Right lobe of liver (tissue), 6 donors: ENCODE measurements at regions not wholly inside any gene's neighbourhood (a gene's known extent, or its start where the extent isn't known, plus 50 kb on each side); places are given as distances from the start of the nearest gene placed in this dataset.

ENCODE experiments used
- ATAC-seq, 4 donors: fragments of 200-7000 bp; cut with Tn5 transposase; one replicate each; pipeline ENCODE4 v1.9.1; 2020; ENCODE audit warnings: mild to moderate bottlenecking in 4 of 4, moderate library complexity in 4 of 4
- DNase-seq, 3 donors: peaks; one replicate each; pipeline ENCODE4 v3.0.0-alpha.2; 2020
- H3K27ac ChIP-seq, 3 donors: fragments of 200-600 bp; one replicate each; pipeline ENCODE4 v1.8.0; 2022
- H3K27me3 ChIP-seq, 2 donors: fragments of 200-600 bp; one replicate each; pipeline ENCODE4 v1.8.0; 2022
- H3K36me3 ChIP-seq, 4 donors: fragments of 200-600 bp; sonication (generic) in 1 of 4; one replicate each; pipeline versions ENCODE4 v1.5.1 to v1.8.0; 2017 to 2022; ENCODE audit warnings: control low read depth in 1 of 4
- H3K4me1 ChIP-seq, 4 donors: fragments of 200-600 bp; sonication (generic) in 1 of 4; one replicate each; pipeline versions ENCODE4 v1.5.1 to v1.8.0; 2017 to 2022; ENCODE audit warnings: control low read depth in 1 of 4
- H3K4me3 ChIP-seq, 3 donors: fragments of 200-600 bp; one replicate each; pipeline ENCODE4 v1.8.0; 2022
- H3K9me3 ChIP-seq, 4 donors: fragments of 200-600 bp; sonication (generic) in 1 of 4; one replicate each; pipeline versions ENCODE4 v1.5.1 to v1.8.0; 2017 to 2022; ENCODE audit warnings: control low read depth in 1 of 4
- POLR2A ChIP-seq: fragments of 450-650 bp; IDR thresholded peaks from one replicate; pipeline ENCODE4 v1.6.1; 2017; ENCODE audit warnings: antibody characterized with exemption, mild to moderate bottlenecking
- WGBS: methylation state at CpG from one replicate; pipeline ENCODE4 v1.1.6; 2018; ENCODE audit warnings: low coverage, low lambda C conversion rate; ENCODE audit not compliant: insufficient coverage; ENCODE audit errors: missing lambda C conversion rate; 5-methylcytosine and 5-hydroxymethylcytosine counted together
- intact Hi-C, 2 donors: fragments of 100-400 bp; cut with DNase I; formaldehyde crosslinking; loops; one replicate each; pipeline versions ENCODE4 v1.11.2 to v1.14.1; 2022
- TF ChIP-seq, protein P1 (sequence below), 4 donors: fragments of 200-600 bp in 3 of 4; fragments of 450-650 bp in 1 of 4; IDR thresholded peaks; one replicate each; pipeline versions ENCODE4 v1.5.1 to v1.8.0; 2016 to 2022; ENCODE audit warnings: antibody characterized with exemption in 4 of 4, mild to moderate bottlenecking in 2 of 4
- donor health status: DM: no; HTN: yes; CAD: no.
- donor health status: DM: no; HTN: no; CAD: no.
- donor health status: DM: no; HTN: no; CAD: no.
- donor health status: DM: no; HTN: yes; CAD: no.
- donor health status: DM: no; HTN: yes; CAD: no.

- no peaks in the 10 kb centered on the region for H3K27me3 ChIP-seq
- 12% methylated on average over 8 of the region's 36 CpGs for WGBS
- no peaks in the 10 kb centered on the region for H3K9me3 ChIP-seq
- no peak for TF ChIP-seq POLR2A
- TF ChIP-seq, protein P1, sequence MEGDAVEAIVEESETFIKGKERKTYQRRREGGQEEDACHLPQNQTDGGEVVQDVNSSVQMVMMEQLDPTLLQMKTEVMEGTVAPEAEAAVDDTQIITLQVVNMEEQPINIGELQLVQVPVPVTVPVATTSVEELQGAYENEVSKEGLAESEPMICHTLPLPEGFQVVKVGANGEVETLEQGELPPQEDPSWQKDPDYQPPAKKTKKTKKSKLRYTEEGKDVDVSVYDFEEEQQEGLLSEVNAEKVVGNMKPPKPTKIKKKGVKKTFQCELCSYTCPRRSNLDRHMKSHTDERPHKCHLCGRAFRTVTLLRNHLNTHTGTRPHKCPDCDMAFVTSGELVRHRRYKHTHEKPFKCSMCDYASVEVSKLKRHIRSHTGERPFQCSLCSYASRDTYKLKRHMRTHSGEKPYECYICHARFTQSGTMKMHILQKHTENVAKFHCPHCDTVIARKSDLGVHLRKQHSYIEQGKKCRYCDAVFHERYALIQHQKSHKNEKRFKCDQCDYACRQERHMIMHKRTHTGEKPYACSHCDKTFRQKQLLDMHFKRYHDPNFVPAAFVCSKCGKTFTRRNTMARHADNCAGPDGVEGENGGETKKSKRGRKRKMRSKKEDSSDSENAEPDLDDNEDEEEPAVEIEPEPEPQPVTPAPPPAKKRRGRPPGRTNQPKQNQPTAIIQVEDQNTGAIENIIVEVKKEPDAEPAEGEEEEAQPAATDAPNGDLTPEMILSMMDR (IDR thresholded peaks at IDR 0.05), result no peak
- ATAC-seq, result peak; percentile 64 to 78 (median 68)
- H3K4me3 ChIP-seq, result peak overlapping the region in 1 of 3 donors; percentile 2
- H3K4me1 ChIP-seq, result no peaks in the 10 kb centered on the region
- intact Hi-C loops, result loop anchor here in 1 of 2 donors (10.0 kb wide), 1 partner anchor 120 kb away; the partner anchor contains the start of gene CIBAR2
- peak in 2 of 3 donors; percentile 50 to 62 for DNase-seq
- H3K27ac ChIP-seq, result no peak overlapping the region
- no peaks in the 10 kb centered on the region for H3K36me3 ChIP-seq
Measured at GRCh38 chr16:85234310-85235204, 122.3 kb upstream of the CIBAR2 start.

DNA sequence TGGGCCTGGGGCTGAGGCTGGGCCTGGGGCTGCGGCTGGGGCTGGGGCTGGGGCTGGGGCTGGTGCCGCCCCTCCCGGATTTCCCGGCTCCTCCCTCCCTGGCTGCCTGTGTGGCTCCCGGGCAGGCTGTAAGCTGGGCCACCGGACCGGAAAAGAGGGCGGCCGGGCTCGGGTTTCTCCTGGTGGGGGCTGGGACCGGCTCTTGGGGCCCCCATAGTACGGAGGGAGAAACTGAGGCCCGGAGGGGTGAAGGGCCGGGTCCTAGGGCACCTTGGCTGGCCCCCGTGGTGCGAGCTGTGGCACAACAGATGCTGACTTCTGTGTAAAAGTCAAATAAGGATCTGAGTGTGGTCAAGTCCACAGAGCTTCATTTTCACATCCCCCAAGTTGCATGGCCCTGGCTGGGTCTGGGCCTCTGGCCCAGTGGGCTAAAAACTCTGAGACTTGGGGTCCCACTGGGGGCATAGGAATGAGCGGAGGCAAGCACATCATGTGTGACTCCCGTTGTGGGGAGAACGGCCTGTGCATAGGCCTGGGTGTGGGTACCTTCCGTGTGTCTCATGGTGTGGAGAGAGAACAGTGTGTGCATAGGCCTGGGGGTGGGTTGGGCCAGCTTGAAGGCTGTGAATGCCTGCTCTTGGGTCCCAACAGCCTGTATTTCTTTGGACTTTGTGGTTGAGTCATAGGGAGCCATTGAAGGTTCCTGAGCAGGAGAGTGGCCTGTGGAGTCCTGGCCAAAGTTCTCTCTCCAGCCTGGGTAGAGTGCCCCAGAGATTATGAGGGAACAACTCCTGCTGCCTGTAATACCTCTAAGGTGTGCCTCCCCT is 123.9 kb upstream of the CIBAR2 start:
- TF ChIP-seq POLR2A, result no peak
- TF ChIP-seq, protein P1 (IDR thresholded peaks at IDR 0.05), result no peak
- peak in 2 of 3 donors; percentile 61 to 65 for DNase-seq
- Histone ChIP-seq H3K4me3 (peak overlapping the region in 1 of 3 donors; percentile 21), H3K27ac (no peak overlapping the region), H3K27me3 (no peaks in the 10 kb centered on the region), H3K36me3 (no peaks in the 10 kb centered on the region), H3K9me3 (no peaks in the 10 kb centered on the region), H3K4me1 (no peaks in the 10 kb centered on the region)
- ATAC-seq, result peak; percentile 30 to 59 (median 52)
- intact Hi-C loops, result loop anchor here in 1 of 2 donors (10.0 kb wide), 1 partner anchor 121 kb away; the partner anchor contains the start of gene CIBAR2
- WGBS, result 71% methylated on average over 4 of the region's 20 CpGs

DNA sequence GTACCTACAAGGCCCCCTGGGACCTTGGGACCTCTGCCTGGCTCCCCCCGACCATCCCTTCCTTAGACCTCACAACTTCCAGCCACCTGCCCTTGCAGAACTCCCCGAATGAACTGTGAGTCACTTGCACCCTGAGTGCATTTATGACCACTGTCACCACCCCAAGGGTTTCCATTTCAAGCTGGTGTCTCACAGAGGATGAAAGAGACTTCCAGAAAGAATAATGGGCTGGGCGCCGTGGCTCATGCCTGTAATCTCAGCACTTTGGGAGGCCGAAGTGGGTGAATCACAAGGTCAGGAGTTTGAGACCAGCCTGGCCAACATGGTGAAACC is 124.5 kb upstream of the CIBAR2 start:
- Histone ChIP-seq H3K27me3 (no peaks in the 10 kb centered on the region), H3K4me1 (no peaks in the 10 kb centered on the region), H3K27ac (no peak overlapping the region), H3K4me3 (no peak overlapping the region), H3K36me3 (no peaks in the 10 kb centered on the region), H3K9me3 (no peaks in the 10 kb centered on the region)
- ATAC-seq (no peak), DNase-seq (no peak)
- intact Hi-C loops, result loop anchor here in 1 of 2 donors (10.0 kb wide), 1 partner anchor 122 kb away; the partner anchor contains the start of gene CIBAR2
- TF ChIP-seq POLR2A, result no peak
- TF ChIP-seq, protein P1 (IDR thresholded peaks at IDR 0.05), result no peak
- WGBS, result 63% methylated on average over 3 of the region's 5 CpGs

DNA sequence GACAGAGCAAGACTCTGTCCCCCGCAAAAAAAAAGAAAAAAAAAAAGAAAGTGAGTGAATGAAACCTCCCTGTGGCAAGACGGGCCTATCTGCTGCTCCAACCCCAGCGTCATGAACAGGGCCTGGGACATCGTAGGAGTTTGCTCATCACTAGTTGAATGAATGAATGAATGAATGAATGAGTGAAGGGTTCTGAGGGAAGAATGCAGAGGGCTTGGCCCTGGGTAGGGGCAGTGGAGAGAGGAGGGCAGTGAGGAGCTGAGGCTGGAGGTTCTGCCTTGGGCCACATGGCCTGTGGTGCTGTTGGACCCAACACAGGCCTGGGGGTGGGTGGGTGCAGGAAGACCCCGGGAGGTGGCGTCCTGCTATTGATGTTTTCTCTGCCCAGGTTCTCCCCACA is 125.5 kb upstream of the CIBAR2 start:
- ATAC-seq (no peak), DNase-seq (no peak)
- Histone ChIP-seq H3K27ac (no peak overlapping the region), H3K9me3 (no peaks in the 10 kb centered on the region), H3K4me3 (no peak overlapping the region), H3K36me3 (no peaks in the 10 kb centered on the region), H3K27me3 (no peaks in the 10 kb centered on the region), H3K4me1 (no peaks in the 10 kb centered on the region)
- no peak for TF ChIP-seq POLR2A
- TF ChIP-seq, protein P1 (IDR thresholded peaks at IDR 0.05), result no peak
- intact Hi-C loops, result loop anchor here in 1 of 2 donors (10.0 kb wide), 1 partner anchor 123 kb away; the partner anchor contains the start of gene CIBAR2
- WGBS, result 83% methylated on average over 2 of the region's 6 CpGs
